HG03095 (cell line): ENCODE measurements at regions not wholly inside any gene's neighbourhood (a gene's known extent, or its start where the extent isn't known, plus 50 kb on each side); places are given as distances from the start of the nearest gene placed in this dataset.
A peak's percentile ranks its signal among the peaks of the same experiment; 100 is the strongest.

ENCODE experiments used
- ATAC-seq: cut with Tn5 transposase; IDR thresholded peaks from one replicate; pipeline ENCODE4 v1.9.1; 2021; ENCODE audit warnings: moderate library complexity; ENCODE audit not compliant: unreplicated experiment

GRCh38 chr14:42475289-42475688 is 868.6 kb downstream of the LRFN5 start:
- ATAC-seq = no peak

- ATAC-seq = no peak
Measured at GRCh38 chr14:42470427-42470719, 863.7 kb downstream of the LRFN5 start.

DNA sequence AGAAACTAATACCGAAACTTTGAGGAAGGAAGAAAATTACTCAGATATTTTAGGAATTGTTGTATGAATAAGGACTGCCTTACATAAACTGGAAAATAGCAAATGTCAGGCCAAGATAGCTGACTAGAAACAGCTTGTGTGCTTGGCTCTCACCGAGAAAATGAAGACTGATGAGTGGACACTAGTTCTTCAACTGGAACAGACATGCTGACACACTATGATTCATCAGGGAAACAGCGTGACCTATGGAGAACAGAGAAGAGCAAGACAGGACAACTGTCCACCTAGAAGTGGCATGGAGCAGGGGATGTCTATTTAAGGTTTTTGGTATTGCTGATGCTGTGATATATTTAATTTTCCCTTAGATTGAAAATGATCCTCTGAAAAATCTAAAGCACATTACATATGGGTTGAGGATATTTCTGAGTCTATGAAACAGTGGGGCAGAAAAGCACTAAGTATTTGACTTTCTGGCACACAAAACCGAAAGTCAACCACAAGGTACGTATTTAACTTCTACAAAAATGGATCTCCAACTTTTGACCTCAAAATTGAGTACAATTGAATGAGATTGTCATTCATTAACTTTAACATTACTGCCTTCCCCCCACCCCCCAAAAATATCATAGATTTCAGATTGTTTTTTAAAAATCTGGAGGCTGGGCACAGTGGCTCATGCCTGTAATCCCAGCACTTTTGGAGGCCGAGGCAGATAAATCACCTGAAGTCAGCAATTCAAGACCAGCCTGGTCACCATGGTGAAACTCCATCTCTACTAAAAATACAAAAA is 863.2 kb downstream of the LRFN5 start:
- ATAC-seq = no peak

GRCh38 chr14:42460673-42461072 is 854.0 kb downstream of the LRFN5 start:
- ATAC-seq = no peak

DNA sequence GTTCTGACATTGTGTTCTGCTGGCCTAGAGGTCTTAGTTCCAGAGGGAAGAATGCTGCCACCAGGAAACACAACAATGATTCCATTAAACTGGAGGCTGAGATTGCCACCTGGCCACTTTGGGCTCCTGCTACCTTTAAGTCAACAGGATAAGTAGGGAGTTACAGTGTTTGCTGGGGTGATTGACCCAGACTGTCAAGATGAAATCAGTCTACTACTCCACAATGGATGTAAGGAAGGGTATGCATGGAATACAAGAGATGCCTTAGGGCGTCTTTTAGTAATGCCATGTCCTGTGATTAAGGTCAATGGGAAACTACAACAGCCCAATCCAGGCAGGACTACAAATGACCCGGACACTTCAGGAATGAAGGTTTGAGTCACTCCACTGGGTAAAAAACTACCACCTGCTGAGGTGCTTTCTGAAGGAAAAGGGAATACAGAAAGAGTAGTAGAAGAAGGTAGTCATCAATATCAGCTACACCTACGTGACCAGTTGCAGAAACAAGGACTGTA is 852.6 kb downstream of the LRFN5 start:
- no peak for ATAC-seq

- ATAC-seq = no peak
Measured at GRCh38 chr14:42441615-42442014, 834.9 kb downstream of the LRFN5 start.

DNA sequence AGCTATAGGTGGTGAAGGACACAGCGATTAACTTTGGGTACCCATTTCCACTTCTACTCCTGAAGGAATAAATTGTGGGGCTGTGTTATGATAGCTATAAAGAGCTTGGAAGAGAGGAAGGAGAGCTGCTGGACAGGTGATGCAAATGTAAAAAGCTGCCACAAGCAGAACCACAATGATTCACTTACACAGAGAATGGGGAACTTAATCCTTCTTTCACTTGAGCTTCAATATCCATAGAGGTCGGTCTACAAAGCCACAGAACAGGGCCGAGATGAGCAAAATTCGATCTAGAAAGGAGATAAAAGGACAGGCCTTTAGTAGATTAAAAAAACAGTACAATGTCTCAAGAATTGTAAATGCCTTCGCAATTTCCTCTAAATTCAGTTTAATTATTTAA is 831.1 kb downstream of the LRFN5 start:
- ATAC-seq = no peak

GRCh38 chr14:42429401-42429800 is 822.7 kb downstream of the LRFN5 start:
- no peak for ATAC-seq

DNA sequence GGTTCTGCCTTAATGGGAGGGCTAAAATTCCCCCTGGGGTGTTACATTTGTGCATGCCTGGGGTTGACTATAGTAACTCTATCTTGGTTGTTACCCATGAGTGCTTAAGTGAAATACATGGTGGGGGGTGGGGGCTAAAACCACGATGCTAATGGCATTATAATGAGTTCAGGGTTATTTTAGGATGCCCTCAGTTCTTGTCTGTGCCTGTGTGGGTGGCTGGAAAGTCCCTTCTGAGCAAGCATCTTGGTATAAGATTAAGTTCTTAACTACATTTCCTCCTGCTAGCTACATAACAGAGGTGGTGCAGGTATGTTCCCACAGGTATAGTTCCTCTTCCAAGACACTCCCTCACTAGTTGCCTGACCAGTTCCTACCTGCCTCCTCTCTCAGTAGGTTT is 822.3 kb downstream of the LRFN5 start:
- peak; percentile 96 for ATAC-seq

GRCh38 chr14:42424501-42424900 is 817.8 kb downstream of the LRFN5 start:
- ATAC-seq = no peak

- no peak for ATAC-seq
Measured at GRCh38 chr14:42421377-42422078, 814.9 kb downstream of the LRFN5 start.

DNA sequence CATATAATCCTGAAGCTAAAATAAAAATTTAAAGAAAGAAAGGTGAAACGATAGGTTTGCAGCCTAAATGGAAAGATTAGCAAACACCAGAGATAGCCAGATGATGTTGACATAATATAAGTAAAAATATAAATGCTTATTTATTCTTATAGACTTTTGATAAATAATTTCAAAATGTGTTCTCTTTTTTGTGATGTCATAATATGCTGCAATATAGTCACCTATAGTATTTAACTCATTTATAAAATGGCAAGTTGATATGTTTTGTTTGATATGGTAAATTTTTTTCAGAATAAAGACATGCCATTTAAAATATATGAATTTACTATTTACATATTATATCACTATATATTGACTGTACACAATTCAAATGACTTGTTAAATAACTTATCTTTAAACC is 813.4 kb downstream of the LRFN5 start:
- no peak for ATAC-seq

DNA sequence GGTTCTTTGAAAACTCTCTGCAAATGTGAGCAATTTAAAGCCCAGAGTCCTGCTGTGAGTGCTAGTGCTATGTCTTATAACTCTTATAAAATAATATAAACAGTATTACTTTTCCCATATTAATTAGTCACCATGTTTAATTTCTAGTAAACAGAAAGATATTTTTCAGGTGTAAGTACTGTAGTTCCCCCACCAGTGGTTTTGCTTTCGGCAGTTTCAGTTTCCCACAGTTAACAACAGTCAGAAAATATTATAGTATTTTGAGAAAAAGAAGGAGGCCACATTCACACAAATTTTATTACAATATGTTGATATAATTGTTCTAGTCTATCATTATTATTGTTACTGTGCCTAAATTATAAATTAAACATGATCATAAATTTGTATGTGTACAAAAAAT is 800.5 kb downstream of the LRFN5 start:
- no peak for ATAC-seq

GRCh38 chr14:42391146-42391834 is 784.6 kb downstream of the LRFN5 start:
- no peak for ATAC-seq

- no peak for ATAC-seq
Measured at GRCh38 chr14:42378880-42379279, 772.2 kb downstream of the LRFN5 start.

DNA sequence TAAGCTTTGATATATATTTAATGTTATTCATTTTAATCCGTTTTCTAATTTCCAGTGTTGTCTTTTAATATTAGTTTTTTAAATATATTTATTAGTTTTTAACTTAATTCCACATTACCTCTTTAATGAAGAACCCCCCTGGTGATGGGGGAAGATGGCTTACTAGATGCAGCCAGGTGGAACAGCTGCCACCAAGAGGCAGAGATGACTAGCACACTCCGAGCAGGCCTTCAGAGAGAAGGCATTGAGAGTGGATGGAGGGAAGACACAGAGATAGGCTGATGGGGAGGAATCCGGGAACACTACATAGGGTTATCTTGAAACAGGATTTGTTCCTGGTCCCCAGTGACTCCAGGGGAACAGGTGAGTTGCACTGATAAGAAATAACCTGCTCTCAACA is 771.6 kb downstream of the LRFN5 start:
- no peak for ATAC-seq

GRCh38 chr14:42374332-42374731 is 767.7 kb downstream of the LRFN5 start:
- no peak for ATAC-seq

GRCh38 chr14:42370056-42370455 is 763.4 kb downstream of the LRFN5 start:
- ATAC-seq = no peak

DNA sequence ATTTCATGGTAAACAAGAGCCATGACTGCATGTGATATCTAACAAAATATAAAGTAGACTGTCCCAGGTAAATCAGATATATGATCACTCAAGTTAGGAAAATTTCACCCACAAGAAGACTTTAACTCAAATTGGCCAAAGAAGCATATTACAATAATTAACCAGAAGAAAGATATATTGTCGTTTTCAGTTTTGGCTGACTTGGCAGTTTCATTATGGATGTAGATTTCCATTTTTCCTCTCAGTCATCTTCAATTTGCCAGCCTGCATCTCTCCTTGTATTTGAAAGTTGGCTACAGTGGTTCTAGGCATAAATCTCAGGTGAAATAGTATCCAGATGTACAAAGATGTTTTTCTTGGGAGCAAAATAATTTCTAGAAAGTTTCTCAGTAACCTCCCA is 761.6 kb downstream of the LRFN5 start:
- no peak for ATAC-seq

- no peak for ATAC-seq
Measured at GRCh38 chr14:42353315-42353714, 746.6 kb downstream of the LRFN5 start.

- no peak for ATAC-seq
Measured at GRCh38 chr14:42335918-42336317, 729.2 kb downstream of the LRFN5 start.

DNA sequence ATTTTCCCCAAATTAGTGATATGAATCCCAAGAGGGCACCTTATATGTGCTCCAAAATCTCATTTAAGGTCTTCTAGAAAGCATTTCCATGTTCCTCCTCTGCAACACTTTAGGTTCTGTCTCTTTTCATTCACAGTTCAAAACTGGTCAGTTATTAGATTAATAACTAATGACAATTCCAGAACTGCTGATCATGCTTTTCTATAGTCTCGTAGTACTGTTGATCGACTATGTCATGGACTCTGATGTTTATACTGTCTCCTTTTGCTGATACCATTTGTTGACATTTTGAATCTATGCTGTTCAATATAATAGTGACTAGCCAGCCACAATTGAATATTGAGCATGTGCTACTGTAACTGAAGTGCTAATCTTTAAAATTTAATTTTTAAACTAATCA is 728.3 kb downstream of the LRFN5 start:
- no peak for ATAC-seq
